NB4 (cell line): ENCODE measurements at regions not wholly inside any gene's neighbourhood (a gene's known extent, or its start where the extent isn't known, plus 50 kb on each side); places are given as distances from the start of the nearest gene placed in this dataset.
"Not testable (repeated sequence)": the region's sequence is repeated elsewhere in the genome, so short reads cannot be mapped to it uniquely, and the experiment has no call there.

Experiments
- DNase-seq: peaks from one replicate; pipeline ENCODE4 v3.0.0; 2010; ENCODE audit warnings: low read depth
- H3K4me3 ChIP-seq: one replicate; pipeline ENCODE4 v1.5.1; 2011; ENCODE audit warnings: mild to moderate bottlenecking, low read depth, low read length, moderate library complexity
- MYC ChIP-seq: IDR thresholded peaks from 2 replicates; pipeline ENCODE4 v1.6.1; 2011; ENCODE audit warnings: low read depth, low read length
- POLR2A ChIP-seq: IDR thresholded peaks from 2 replicates; pipeline ENCODE4 v1.6.1; 2011; ENCODE audit warnings: mild to moderate bottlenecking; ENCODE audit not compliant: insufficient read length; ENCODE audit errors: extremely low read depth
- TF ChIP-seq, protein P1 (sequence below): IDR thresholded peaks from 2 replicates; pipeline ENCODE4 v1.6.1; 2011; ENCODE audit warnings: low read depth, low read length
- TF ChIP-seq, protein P2 (sequence below): IDR thresholded peaks from one replicate; pipeline ENCODE4 v1.5.1; 2012; ENCODE audit warnings: low read depth, low read length

DNA sequence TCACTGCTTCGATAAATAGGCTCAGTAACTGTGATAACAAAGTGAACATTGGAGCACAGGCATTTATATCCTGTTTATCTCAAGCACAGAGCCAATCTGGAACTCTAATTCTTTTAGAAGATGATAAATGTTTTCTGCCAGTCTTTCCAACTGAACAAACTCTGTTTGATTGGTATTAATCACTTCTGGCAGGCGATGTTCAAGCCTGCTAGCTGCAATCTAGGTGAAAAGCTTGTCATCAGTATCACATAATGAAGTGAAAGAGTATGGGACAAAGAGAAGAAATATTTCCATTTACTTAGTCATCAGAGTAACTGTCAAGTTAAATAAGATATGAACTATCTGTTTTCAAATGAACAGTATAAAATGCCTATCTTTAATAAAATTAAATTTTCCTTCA, 577.3 kb downstream of the VGLL3 start:
- DNase-seq = no peak
- TF ChIP-seq MYC = no peak
- no peak overlapping the region for H3K4me3 ChIP-seq

DNA sequence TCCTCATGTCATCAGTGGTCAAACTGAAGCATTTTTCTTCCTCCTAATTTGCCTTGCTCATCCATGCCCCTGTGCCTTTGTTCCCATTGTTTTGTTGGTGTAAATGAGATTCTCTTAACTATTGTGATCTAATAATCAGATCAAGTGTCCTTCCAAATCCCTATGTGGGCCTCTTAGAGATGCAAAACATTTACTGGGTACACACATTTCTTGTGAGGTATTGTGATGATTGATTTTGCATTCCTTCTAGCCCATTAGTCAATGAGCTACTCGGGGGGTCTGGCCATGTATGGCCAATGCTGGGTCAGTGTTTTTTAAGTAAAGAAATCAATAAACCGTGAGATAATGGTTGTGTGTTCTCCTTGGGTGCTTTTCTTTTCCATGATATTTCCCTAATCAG, 580.4 kb downstream of the VGLL3 start:
- DNase-seq = no peak
- no peak overlapping the region for H3K4me3 ChIP-seq
- TF ChIP-seq, protein P1, sequence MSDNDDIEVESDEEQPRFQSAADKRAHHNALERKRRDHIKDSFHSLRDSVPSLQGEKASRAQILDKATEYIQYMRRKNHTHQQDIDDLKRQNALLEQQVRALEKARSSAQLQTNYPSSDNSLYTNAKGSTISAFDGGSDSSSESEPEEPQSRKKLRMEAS = no peak
- TF ChIP-seq POLR2A (no peak), MYC (no peak)
- TF ChIP-seq, protein P2, sequence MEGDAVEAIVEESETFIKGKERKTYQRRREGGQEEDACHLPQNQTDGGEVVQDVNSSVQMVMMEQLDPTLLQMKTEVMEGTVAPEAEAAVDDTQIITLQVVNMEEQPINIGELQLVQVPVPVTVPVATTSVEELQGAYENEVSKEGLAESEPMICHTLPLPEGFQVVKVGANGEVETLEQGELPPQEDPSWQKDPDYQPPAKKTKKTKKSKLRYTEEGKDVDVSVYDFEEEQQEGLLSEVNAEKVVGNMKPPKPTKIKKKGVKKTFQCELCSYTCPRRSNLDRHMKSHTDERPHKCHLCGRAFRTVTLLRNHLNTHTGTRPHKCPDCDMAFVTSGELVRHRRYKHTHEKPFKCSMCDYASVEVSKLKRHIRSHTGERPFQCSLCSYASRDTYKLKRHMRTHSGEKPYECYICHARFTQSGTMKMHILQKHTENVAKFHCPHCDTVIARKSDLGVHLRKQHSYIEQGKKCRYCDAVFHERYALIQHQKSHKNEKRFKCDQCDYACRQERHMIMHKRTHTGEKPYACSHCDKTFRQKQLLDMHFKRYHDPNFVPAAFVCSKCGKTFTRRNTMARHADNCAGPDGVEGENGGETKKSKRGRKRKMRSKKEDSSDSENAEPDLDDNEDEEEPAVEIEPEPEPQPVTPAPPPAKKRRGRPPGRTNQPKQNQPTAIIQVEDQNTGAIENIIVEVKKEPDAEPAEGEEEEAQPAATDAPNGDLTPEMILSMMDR = no peak

DNA sequence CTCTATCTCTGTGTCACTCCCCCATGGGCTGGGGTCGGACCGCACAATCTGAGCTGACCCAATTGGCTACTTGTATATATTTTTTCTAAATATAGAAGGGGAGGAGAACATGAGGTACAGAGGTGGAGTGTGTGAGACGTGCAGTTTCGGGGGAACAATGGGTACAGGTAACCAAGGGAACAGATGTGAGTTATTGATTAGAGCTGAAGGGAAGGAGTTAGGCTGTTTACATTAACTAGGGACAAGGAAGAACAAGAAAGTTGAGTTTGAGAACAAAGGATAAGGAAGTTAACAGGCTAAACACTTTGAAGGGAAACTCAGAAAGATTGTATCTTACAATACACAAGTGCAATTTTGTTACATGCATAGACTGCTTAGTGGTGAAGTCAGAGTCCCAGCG, 601.2 kb downstream of the VGLL3 start:
- not testable (repeated sequence) for DNase-seq, H3K4me3 ChIP-seq

DNA sequence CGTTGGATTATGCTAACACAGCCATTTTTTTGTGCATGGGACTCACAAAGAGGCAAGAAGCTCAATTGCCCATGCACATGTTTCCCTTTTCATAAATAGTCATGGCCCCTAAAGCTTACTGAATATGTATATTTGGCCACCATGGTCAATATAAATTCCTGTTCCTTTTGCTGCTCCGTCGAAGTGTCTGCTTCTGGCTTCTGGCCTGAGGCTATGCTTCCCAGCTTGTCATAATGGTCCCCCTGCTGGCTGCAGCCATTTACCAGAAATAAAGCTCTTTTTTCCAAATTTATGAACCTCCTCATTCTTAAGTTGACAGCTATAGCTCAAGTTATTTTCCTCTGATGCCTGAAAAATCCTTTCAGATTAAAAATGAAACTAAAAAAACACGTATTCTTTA, 602.1 kb downstream of the VGLL3 start:
- TF ChIP-seq MYC = no peak
- TF ChIP-seq, protein P2 = no peak
- TF ChIP-seq, protein P1 = no peak
- no peak for TF ChIP-seq POLR2A
- DNase-seq = peak; percentile 1
- no peak overlapping the region for H3K4me3 ChIP-seq

DNA sequence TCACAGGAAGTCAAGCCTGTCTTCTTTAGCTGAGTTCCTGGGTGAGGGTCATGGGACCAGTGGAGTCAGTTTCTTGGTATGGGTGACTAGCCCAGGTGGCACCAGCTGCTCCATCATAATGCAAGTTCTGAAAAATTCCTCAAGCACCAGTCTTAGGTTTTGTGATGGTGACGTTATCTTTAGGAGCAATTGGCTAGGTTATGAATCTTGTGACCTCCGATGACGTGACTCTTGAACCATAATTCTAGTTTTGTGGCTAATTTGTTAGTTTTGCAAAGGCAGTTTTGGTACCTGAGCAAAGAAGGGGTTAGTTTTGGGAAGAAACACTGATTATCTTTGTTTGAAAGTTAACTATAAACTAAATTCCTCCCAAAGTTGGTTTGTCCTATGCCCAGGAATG, 608.4 kb downstream of the VGLL3 start:
- DNase-seq = no peak
- TF ChIP-seq, protein P1 = no peak
- no peak for TF ChIP-seq POLR2A
- no peak overlapping the region for H3K4me3 ChIP-seq

DNA sequence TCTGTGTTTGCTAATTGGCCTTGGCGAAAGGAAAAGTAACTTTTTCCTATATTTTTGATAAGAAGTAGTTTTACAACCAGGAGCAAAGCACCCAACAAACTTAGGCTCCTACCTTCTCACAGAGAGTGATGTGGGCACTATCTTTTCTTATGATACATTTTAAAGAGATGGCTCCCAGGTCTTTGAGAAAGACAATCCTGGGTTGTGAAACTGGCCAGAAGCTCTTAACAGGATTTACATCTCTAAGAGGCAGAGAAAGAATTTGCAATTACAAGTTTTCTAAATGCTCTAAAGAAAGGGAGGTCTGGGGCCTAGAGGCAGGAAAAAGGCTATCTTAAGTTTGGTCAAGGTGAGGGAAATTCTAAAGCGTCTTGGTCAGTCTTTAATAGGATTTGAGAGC, 609.7 kb downstream of the VGLL3 start:
- no peak overlapping the region for H3K4me3 ChIP-seq
- TF ChIP-seq POLR2A = no peak
- TF ChIP-seq, protein P2 = no peak

DNA sequence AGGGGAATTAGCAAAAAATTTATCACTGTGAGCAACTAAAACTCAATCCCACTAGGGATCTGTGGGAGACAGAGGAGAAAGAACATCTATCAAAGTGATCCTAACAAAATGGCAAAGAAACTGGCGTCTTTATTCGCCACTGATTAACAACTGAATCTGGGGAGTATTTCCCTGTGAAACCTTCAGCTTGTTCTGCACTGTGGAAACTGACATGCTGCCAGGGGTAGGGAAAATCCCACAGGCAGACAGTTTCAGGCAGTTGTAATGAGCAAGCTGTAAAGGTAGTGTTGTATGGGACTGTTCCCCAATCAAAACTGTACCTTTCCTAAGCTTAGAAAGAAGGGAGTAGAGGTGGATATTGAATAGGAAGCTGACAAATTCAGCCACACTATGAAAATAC, 611.7 kb downstream of the VGLL3 start:
- H3K4me3 ChIP-seq = no peak overlapping the region
- DNase-seq = no peak
- TF ChIP-seq POLR2A (no peak), MYC (no peak)
- TF ChIP-seq, protein P1 = no peak
- TF ChIP-seq, protein P2 = no peak

More for the DNA sequence above, 609.7 kb downstream of the VGLL3 start:
- no peak for DNase-seq

DNA sequence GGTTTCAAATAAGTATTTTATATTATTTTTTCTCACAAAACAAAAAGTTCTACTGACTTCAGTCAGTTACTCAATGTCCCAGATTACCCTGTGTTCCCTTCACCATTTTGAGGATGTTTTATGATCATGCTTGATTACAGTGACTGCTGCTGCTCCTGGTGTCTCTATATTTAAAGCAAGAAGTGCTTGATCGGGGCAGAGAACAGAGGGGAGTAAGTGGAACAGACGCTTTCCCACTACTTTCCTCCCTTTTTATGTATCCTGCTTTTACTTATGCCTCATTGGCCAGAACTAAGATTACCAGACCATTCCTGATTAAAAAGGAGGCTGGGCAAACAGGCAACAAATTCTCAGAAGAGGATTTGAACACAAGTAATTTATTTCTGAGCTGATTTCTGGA, 612.1 kb downstream of the VGLL3 start:
- TF ChIP-seq, protein P2 = no peak
- no peak for TF ChIP-seq MYC
- TF ChIP-seq POLR2A = no peak
- TF ChIP-seq, protein P1 = no peak
- no peak overlapping the region for H3K4me3 ChIP-seq
- DNase-seq = no peak

DNA sequence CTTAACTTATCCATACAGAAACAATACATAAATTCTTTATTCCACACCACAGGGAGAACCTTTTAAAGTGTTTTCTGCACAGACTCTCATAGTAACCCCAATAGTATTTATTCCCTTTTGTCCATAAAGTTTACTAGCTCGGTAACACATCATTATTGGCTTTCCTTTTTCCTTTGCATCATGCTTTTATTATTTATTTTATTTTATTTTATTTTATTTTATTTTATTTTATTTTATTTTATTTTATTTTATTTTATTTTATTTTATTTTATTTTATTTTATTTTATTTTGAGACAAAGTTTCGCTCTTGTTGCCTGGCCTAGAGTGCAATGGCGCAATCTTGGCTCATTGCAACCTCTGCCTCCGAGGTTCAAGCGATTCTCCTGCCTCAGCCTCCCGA, 655.4 kb downstream of the VGLL3 start:
- not testable (repeated sequence) for DNase-seq, H3K4me3 ChIP-seq
